Esophagus squamous epithelium (tissue), 4 donors: ENCODE measurements at regions not wholly inside any gene's neighbourhood (a gene's known extent, or its start where the extent isn't known, plus 50 kb on each side); places are given as distances from the start of the nearest gene placed in this dataset.

Source experiments
- CTCF ChIP-seq, 6 experiments: fragments of 450-650 bp in 4 of 6; fragments of 200-600 bp in 2 of 6; sonication (generic) in 2 of 6; IDR thresholded peaks; one replicate each; pipeline ENCODE4 v1.5.1; 2016 to 2019; ENCODE audit warnings: antibody characterized with exemption in 6 of 6, mild to moderate bottlenecking in 4 of 6, moderate library complexity in 4 of 6
- POLR2A ChIP-seq, 4 donors: fragments of 450-650 bp; IDR thresholded peaks; one replicate each; pipeline ENCODE4 v1.6.1; 2017; ENCODE audit warnings: antibody characterized with exemption in 4 of 4, mild to moderate bottlenecking in 4 of 4, moderate library complexity in 3 of 4

GRCh38 chr9:113823421-113823820, 52.7 kb upstream of the ZNF618 start:
- TF ChIP-seq CTCF (IDR thresholded peaks at IDR 0.05): no peak
- no peak for TF ChIP-seq POLR2A (IDR thresholded peaks at IDR 0.05)
